IMR-90 (cell line): ENCODE measurements at regions not wholly inside any gene's neighbourhood (a gene's known extent, or its start where the extent isn't known, plus 50 kb on each side); places are given as distances from the start of the nearest gene placed in this dataset.

Source experiments
- ATAC-seq: fragments of 200-7000 bp; cut with Tn5 transposase; 2 replicates; pipeline ENCODE4 v1.9.1; 2020; ENCODE audit warnings: low read depth, mild to moderate bottlenecking, moderate library complexity
- BruUV-seq: library from RNA; stranded (reverse); fragments of 400-500 nt; replicated peaks from 2 replicates; lab custom pipeline; 2021; lab: Mats Ljungman, UMichigan
- CTCF ChIA-PET: fragments of 300-600 bp; formaldehyde crosslinking; extraction: SDS; loops from one replicate; lab custom pipeline; 2021; ENCODE audit warnings: antibody characterized with exemption; lab: Yijun Ruan, JAX
- POLR2A ChIA-PET: fragments of 300-600 bp; sonication (Branson Sonifier 250); formaldehyde crosslinking; loops from one replicate; lab custom pipeline; 2022; ENCODE audit warnings: antibody characterized with exemption; ENCODE audit not compliant: unreplicated experiment; lab: Charles Lee
- DNase-seq: peaks from one replicate; pipeline ENCODE4 v3.0.0; 2013
- H2AFZ ChIP-seq: replicated peaks from 2 replicates; pipeline ENCODE3; 2013; ENCODE audit warnings: low read length, mild to moderate bottlenecking; ENCODE audit not compliant: poor library complexity
- H2AK5ac ChIP-seq: 2 replicates; pipeline ENCODE4 v1.6.1; 2013; ENCODE audit warnings: low read depth, low read length, inconsistent platforms
- H2AK9ac ChIP-seq: replicated peaks from 2 replicates; pipeline ENCODE3; 2013; ENCODE audit warnings: mild to moderate bottlenecking, low read depth, low read length, moderate library complexity; ENCODE audit not compliant: poor library complexity
- H2BK120ac ChIP-seq: 2 replicates; pipeline ENCODE4 v1.6.1; 2013; ENCODE audit warnings: low read depth, low read length, inconsistent platforms
- H2BK15ac ChIP-seq: 3 replicates; pipeline ENCODE4 v1.6.1; 2013; ENCODE audit warnings: low read depth, low read length, inconsistent platforms
- H2BK20ac ChIP-seq: 2 replicates; pipeline ENCODE4 v1.6.1; 2013; ENCODE audit warnings: low read depth, mild to moderate bottlenecking, inconsistent platforms, low read length, moderate library complexity
- H2BK5ac ChIP-seq: 2 replicates; pipeline ENCODE4 v1.6.1; 2013; ENCODE audit warnings: mild to moderate bottlenecking, low read depth, low read length, inconsistent platforms; ENCODE audit not compliant: poor library complexity, severe bottlenecking
- H3K14ac ChIP-seq: replicated peaks from 2 replicates; pipeline ENCODE4 v1.6.1; 2013; ENCODE audit warnings: low read depth, low read length, inconsistent platforms
- H3K18ac ChIP-seq: 2 replicates; pipeline ENCODE4 v1.6.1; 2013; ENCODE audit warnings: low read depth, low read length, control low read depth
- H3K23ac ChIP-seq: 2 replicates; pipeline ENCODE4 v1.6.1; 2013; ENCODE audit warnings: low read depth, low read length, inconsistent platforms
- H3K27ac ChIP-seq: 2 replicates; pipeline ENCODE4 v1.5.1; 2013; ENCODE audit warnings: mild to moderate bottlenecking, control low read depth, low read length; ENCODE audit not compliant: insufficient read depth
- H3K27me3 ChIP-seq: 2 replicates; pipeline ENCODE4 v1.6.1; 2013; ENCODE audit warnings: low read length; ENCODE audit not compliant: control insufficient read depth, insufficient read depth
- H3K36me3 ChIP-seq: 2 replicates; pipeline ENCODE4 v1.6.1; 2013; ENCODE audit warnings: low read length, mixed read lengths; ENCODE audit not compliant: control insufficient read depth, insufficient read depth
- H3K4ac ChIP-seq: 2 replicates; pipeline ENCODE4 v1.6.1; 2013; ENCODE audit warnings: low read depth, low read length, inconsistent platforms
- H3K4me1 ChIP-seq: 2 replicates; pipeline ENCODE4 v1.6.1; 2013; ENCODE audit warnings: low read length, mixed read lengths; ENCODE audit not compliant: control insufficient read depth, insufficient read depth
- H3K4me2 ChIP-seq: 2 replicates; pipeline ENCODE4 v1.6.1; 2013; ENCODE audit warnings: low read depth, mild to moderate bottlenecking, control low read depth, low read length, moderate library complexity
- H3K4me3 ChIP-seq: 2 replicates; pipeline ENCODE4 v1.5.1; 2013; ENCODE audit warnings: low read depth, mild to moderate bottlenecking, control low read depth, low read length, moderate library complexity; ENCODE audit not compliant: insufficient read depth
- H3K56ac ChIP-seq: 2 replicates; pipeline ENCODE4 v1.6.1; 2013; ENCODE audit warnings: low read length, inconsistent platforms; ENCODE audit not compliant: insufficient read depth; ENCODE audit errors: extremely low read depth
- H3K79me1 ChIP-seq, 2 experiments: 2 replicates each; pipeline ENCODE4 v1.6.1; 2013; ENCODE audit warnings: low read length in 2 of 2, inconsistent platforms in 1 of 2, low read depth in 1 of 2
- H3K9ac ChIP-seq: 2 replicates; pipeline ENCODE4 v1.6.1; 2013; ENCODE audit warnings: low read depth, low read length, control low read depth
- H3K9me1 ChIP-seq: 2 replicates; pipeline ENCODE4 v1.6.1; 2013; ENCODE audit warnings: low read length, inconsistent platforms; ENCODE audit not compliant: insufficient read depth
- H3K9me3 ChIP-seq: 2 replicates; pipeline ENCODE4 v1.6.1; 2013; ENCODE audit warnings: low read length; ENCODE audit not compliant: control insufficient read depth, insufficient read depth
- H4K20me1 ChIP-seq: 2 replicates; pipeline ENCODE4 v1.6.1; 2013; ENCODE audit warnings: low read length, inconsistent platforms; ENCODE audit not compliant: insufficient read depth
- H4K5ac ChIP-seq: 2 replicates; pipeline ENCODE4 v1.6.1; 2013; ENCODE audit warnings: mild to moderate bottlenecking, low read depth, low read length, control low read depth
- H4K8ac ChIP-seq, 2 experiments: 2 replicates each; pipeline ENCODE4 v1.6.1; 2013; ENCODE audit warnings: low read depth in 2 of 2, low read length in 2 of 2, control low read depth in 1 of 2, inconsistent platforms in 1 of 2
- H4K91ac ChIP-seq: 2 replicates; pipeline ENCODE4 v1.6.1; 2013; ENCODE audit warnings: low read depth, low read length, inconsistent platforms; ENCODE audit not compliant: insufficient read depth
- BHLHE40 ChIP-seq: fragments of 150-350 bp; IDR thresholded peaks from 2 replicates; pipeline ENCODE4 v1.6.1; 2016; ENCODE audit warnings: mild to moderate bottlenecking, low read depth, low read length
- CEBPB ChIP-seq: IDR thresholded peaks from 2 replicates; pipeline ENCODE4 v1.6.1; 2012; ENCODE audit warnings: low read depth, low read length, improper control_type of control experiment
- CHD1 ChIP-seq: IDR thresholded peaks from 2 replicates; pipeline ENCODE4 v1.6.1; 2012; ENCODE audit warnings: low read depth, low read length, improper control_type of control experiment
- FOS ChIP-seq: fragments of 150-350 bp; IDR thresholded peaks from 2 replicates; pipeline ENCODE4 v1.6.1; 2016; ENCODE audit warnings: low read depth, low read length
- MAFK ChIP-seq: IDR thresholded peaks from 2 replicates; pipeline ENCODE4 v1.6.1; 2012; ENCODE audit warnings: low read depth, low read length, improper control_type of control experiment
- MAZ ChIP-seq: IDR thresholded peaks from 2 replicates; pipeline ENCODE4 v1.6.1; 2012; ENCODE audit warnings: low read depth, mild to moderate bottlenecking, low read length, improper control_type of control experiment, moderate library complexity, borderline replicate concordance
- MXI1 ChIP-seq: IDR thresholded peaks from 2 replicates; pipeline ENCODE4 v1.6.1; 2012; ENCODE audit warnings: low read depth, mild to moderate bottlenecking, low read length, moderate library complexity, borderline replicate concordance
- NFE2L2 ChIP-seq: fragments of 150-350 bp; IDR thresholded peaks from 2 replicates; pipeline ENCODE4 v1.6.1; 2016; ENCODE audit warnings: low read depth, mild to moderate bottlenecking, low read length
- POLR2A ChIP-seq: IDR thresholded peaks from 2 replicates; pipeline ENCODE4 v1.6.1; 2012; ENCODE audit warnings: mild to moderate bottlenecking, low read depth, low read length
- RAD21 ChIP-seq: IDR thresholded peaks from 2 replicates; pipeline ENCODE4 v1.6.1; 2012; ENCODE audit warnings: low read length, improper control_type of control experiment
- RCOR1 ChIP-seq: IDR thresholded peaks from 2 replicates; pipeline ENCODE4 v1.6.1; 2012; ENCODE audit warnings: mild to moderate bottlenecking, low read length, improper control_type of control experiment; ENCODE audit not compliant: insufficient replicate concordance
- RFX5 ChIP-seq: IDR thresholded peaks from 2 replicates; pipeline ENCODE4 v1.8.0; 2012; ENCODE audit warnings: low read depth, mild to moderate bottlenecking, low read length, moderate library complexity
- SMC3 ChIP-seq: fragments of 150-350 bp; IDR thresholded peaks from 2 replicates; pipeline ENCODE4 v1.6.1; 2016; ENCODE audit warnings: low read depth, mild to moderate bottlenecking, antibody characterized with exemption, low read length, moderate library complexity
- WGBS, 2 experiments: methylation state at CpG; one replicate each; pipeline versions ENCODE4 v1.1.5 to v1.1.7; 2013; ENCODE audit warnings: missing lambda C conversion rate in 2 of 2; ENCODE audit not compliant: insufficient read length in 1 of 2; ENCODE audit errors: extremely low coverage in 2 of 2; 5-methylcytosine and 5-hydroxymethylcytosine counted together
- dilution Hi-C: fragments of 300-500 bp; cut with HindIII; formaldehyde crosslinking; loops from one replicate; pipeline ENCODE4 v1.14.3; 2018; ENCODE audit warnings: low sequenced_read_pairs; ENCODE audit not compliant: unreplicated experiment
- in situ Hi-C: fragments of 300-500 bp; cut with MboI; formaldehyde crosslinking; loops from 3 replicates; pipeline ENCODE4 v1.14.3; 2019; ENCODE audit warnings: low sequenced_read_pairs, inconsistent platforms, mixed read lengths
- intact Hi-C: fragments of 100-400 bp; cut with micrococcal nuclease; formaldehyde crosslinking; loops from 2 replicates; pipeline ENCODE4 v1.10.0; 2022
- TF ChIP-seq, protein P1 (sequence below): conservative IDR thresholded peaks from 2 replicates; pipeline ENCODE4 v1.5.1; 2012; ENCODE audit warnings: mild to moderate bottlenecking, low read depth, low read length, improper control_type of control experiment
- TF ChIP-seq, protein P2 (sequence below): fragments of 150-350 bp; IDR thresholded peaks from 2 replicates; pipeline ENCODE4 v1.6.1; 2016; ENCODE audit warnings: low read depth, mild to moderate bottlenecking, low read length, moderate library complexity, borderline replicate concordance
- TF ChIP-seq, protein P3 (sequence below): fragments of 150-350 bp; IDR thresholded peaks from 2 replicates; pipeline ENCODE4 v1.6.1; 2017; ENCODE audit warnings: mild to moderate bottlenecking, antibody characterized with exemption, low read length, low read depth

DNA sequence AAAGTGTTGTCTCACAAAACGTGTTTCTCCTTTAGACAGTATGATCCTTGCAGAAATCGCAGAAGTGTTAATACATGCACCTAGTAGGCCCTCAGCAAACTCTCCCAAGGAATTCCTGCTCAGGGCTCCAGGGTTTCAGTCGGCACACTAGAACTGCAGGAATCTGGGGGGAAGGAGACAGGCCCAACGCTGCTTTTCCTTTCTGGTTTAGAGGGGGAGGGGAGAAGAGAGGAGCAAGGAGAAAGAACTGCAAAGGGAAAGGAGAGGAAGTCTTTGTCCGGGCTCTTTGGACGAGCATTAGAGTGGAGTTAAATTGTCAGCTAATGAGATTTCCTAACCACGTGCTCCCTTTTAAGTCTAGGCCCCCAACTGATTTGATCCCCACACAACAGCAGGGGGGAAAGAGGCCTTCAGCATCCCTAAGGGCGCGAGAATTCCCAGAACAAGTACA lies 103.7 kb upstream of the SOD1 start:
- Histone ChIP-seq H3K14ac (no peak overlapping the region), H3K4me2 (no peak overlapping the region), H3K9me1 (no peaks in the 10 kb centered on the region), H2AFZ (no peak overlapping the region), H3K27ac (no peak overlapping the region), H3K56ac (no peak overlapping the region), H3K79me1 (no peaks in the 10 kb centered on the region), H2BK5ac (no peak overlapping the region), H3K18ac (no peak overlapping the region), H4K5ac (no peak overlapping the region), H2BK120ac (no peak overlapping the region), H3K27me3 (peaks cover 39% of the 10 kb centered on the region), H3K4ac (no peak overlapping the region), H4K8ac (no peak overlapping the region), H2AK5ac (no peak overlapping the region), H4K20me1 (no peaks in the 10 kb centered on the region), H3K36me3 (no peaks in the 10 kb centered on the region), H2AK9ac (no peak overlapping the region), H2BK15ac (no peak overlapping the region), H4K91ac (no peak overlapping the region), H3K23ac (no peak overlapping the region), H2BK20ac (no peak overlapping the region), H3K4me1 (no peaks in the 10 kb centered on the region), H3K9ac (no peak overlapping the region), H3K4me3 (no peak overlapping the region), H3K9me3 (peaks cover 3% of the 10 kb centered on the region; the same call in 1 of the 2 replicates)
- in situ Hi-C loops: no loop called here
- BruUV-seq: no TSS peak
- dilution Hi-C loops: no loop called here
- TF ChIP-seq, protein P1, sequence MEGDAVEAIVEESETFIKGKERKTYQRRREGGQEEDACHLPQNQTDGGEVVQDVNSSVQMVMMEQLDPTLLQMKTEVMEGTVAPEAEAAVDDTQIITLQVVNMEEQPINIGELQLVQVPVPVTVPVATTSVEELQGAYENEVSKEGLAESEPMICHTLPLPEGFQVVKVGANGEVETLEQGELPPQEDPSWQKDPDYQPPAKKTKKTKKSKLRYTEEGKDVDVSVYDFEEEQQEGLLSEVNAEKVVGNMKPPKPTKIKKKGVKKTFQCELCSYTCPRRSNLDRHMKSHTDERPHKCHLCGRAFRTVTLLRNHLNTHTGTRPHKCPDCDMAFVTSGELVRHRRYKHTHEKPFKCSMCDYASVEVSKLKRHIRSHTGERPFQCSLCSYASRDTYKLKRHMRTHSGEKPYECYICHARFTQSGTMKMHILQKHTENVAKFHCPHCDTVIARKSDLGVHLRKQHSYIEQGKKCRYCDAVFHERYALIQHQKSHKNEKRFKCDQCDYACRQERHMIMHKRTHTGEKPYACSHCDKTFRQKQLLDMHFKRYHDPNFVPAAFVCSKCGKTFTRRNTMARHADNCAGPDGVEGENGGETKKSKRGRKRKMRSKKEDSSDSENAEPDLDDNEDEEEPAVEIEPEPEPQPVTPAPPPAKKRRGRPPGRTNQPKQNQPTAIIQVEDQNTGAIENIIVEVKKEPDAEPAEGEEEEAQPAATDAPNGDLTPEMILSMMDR: no peak
- TF ChIP-seq MAZ (no peak), BHLHE40 (no peak), NFE2L2 (no peak), CHD1 (no peak), POLR2A (no peak), RCOR1 (no peak), RFX5 (no peak), SMC3 (no peak), RAD21 (no peak), CEBPB (no peak), MXI1 (no peak), FOS (no peak), MAFK (no peak)
- TF ChIP-seq, protein P2, sequence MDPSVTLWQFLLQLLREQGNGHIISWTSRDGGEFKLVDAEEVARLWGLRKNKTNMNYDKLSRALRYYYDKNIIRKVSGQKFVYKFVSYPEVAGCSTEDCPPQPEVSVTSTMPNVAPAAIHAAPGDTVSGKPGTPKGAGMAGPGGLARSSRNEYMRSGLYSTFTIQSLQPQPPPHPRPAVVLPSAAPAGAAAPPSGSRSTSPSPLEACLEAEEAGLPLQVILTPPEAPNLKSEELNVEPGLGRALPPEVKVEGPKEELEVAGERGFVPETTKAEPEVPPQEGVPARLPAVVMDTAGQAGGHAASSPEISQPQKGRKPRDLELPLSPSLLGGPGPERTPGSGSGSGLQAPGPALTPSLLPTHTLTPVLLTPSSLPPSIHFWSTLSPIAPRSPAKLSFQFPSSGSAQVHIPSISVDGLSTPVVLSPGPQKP: no peak
- TF ChIP-seq, protein P3, sequence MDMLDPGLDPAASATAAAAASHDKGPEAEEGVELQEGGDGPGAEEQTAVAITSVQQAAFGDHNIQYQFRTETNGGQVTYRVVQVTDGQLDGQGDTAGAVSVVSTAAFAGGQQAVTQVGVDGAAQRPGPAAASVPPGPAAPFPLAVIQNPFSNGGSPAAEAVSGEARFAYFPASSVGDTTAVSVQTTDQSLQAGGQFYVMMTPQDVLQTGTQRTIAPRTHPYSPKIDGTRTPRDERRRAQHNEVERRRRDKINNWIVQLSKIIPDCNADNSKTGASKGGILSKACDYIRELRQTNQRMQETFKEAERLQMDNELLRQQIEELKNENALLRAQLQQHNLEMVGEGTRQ: no peak
- POLR2A ChIA-PET: no interaction called here
- CTCF ChIA-PET: no interaction called here
- DNase-seq: no peak
- no peak for ATAC-seq
- no CpG with 5 or more reads among the region's 9 CpGs for WGBS, 2 experiments
- intact Hi-C loops: no loop called here
